BLaER1 treated with 17β-estradiol and CSF1 and Interleukin-3, amounts not matched to agents 10 nM and 100 nM (cell line): ENCODE measurements at regions not wholly inside any gene's neighbourhood (a gene's known extent, or its start where the extent isn't known, plus 50 kb on each side); places are given as distances from the start of the nearest gene placed in this dataset.
"Not testable (repeated sequence)": the region's sequence is repeated elsewhere in the genome, so short reads cannot be mapped to it uniquely, and the experiment has no call there.

ENCODE experiments used
- H3K27ac ChIP-seq, 11 experiments: shearing (Covaris generic); formaldehyde crosslinking; 2 replicates each; pipeline ENCODE4 v1.8.1; 2022
- H3K27me3 ChIP-seq, 11 experiments: shearing (Covaris generic); formaldehyde crosslinking; 2 replicates each; pipeline ENCODE4 v1.8.1; 2022
- H3K36me3 ChIP-seq, 11 experiments: shearing (Covaris generic); formaldehyde crosslinking; 2 replicates each; pipeline ENCODE4 v1.8.1; 2022
- H3K4me1 ChIP-seq, 10 experiments: shearing (Covaris generic); formaldehyde crosslinking; 2 replicates each; pipeline ENCODE4 v1.8.1; 2022
- H3K4me2 ChIP-seq, 11 experiments: shearing (Covaris generic); formaldehyde crosslinking; 2 replicates each; pipeline ENCODE4 v1.8.1; 2022
- H3K4me3 ChIP-seq, 10 experiments: shearing (Covaris generic); formaldehyde crosslinking; 2 replicates each; pipeline ENCODE4 v1.8.1; 2022
- H3K9ac ChIP-seq, 11 experiments: shearing (Covaris generic); formaldehyde crosslinking; 2 replicates each; pipeline ENCODE4 v1.8.1; 2022
- H3K9me3 ChIP-seq, 11 experiments: shearing (Covaris generic); formaldehyde crosslinking; replicated peaks in 1 of 11; 2 replicates each; pipeline ENCODE4 v1.8.1; 2022
- H4K20me1 ChIP-seq, 11 experiments: shearing (Covaris generic); formaldehyde crosslinking; 2 replicates each; pipeline ENCODE4 v1.8.1; 2022
- Cebpa-rat ChIP-seq, 11 experiments: shearing (Covaris generic); IDR thresholded peaks; 2 replicates each; pipeline ENCODE4 v1.8.1; 2022

- TF ChIP-seq Cebpa-rat (IDR thresholded peaks at IDR 0.05) = no peak
- Histone ChIP-seq H3K36me3 (no peaks in the 10 kb centered on the region), H3K4me2 (no peak overlapping the region), H3K4me3 (no peak overlapping the region), H3K27me3 (no peaks in the 10 kb centered on the region), H3K4me1 (no peaks in the 10 kb centered on the region), H3K9me3 (peaks cover 0 to 3% (median 0%) of the 10 kb centered on the region in 11 experiments; a peak in 2 of 22 replicates), H4K20me1 (no peaks in the 10 kb centered on the region), H3K9ac (no peak overlapping the region), H3K27ac (no peak overlapping the region)
Observed at GRCh38 chr6:115467726-115468125, 593.0 kb downstream of the FRK start.

- Histone ChIP-seq H3K9ac (no peak overlapping the region), H3K27me3 (no peaks in the 10 kb centered on the region), H4K20me1 (no peaks in the 10 kb centered on the region), H3K36me3 (no peaks in the 10 kb centered on the region), H3K4me3 (no peak overlapping the region), H3K4me2 (no peak overlapping the region), H3K27ac (no peak overlapping the region), H3K4me1 (no peaks in the 10 kb centered on the region), H3K9me3 (peaks cover 0 to 3% (median 0%) of the 10 kb centered on the region in 11 experiments; a peak in 2 of 22 replicates)
- TF ChIP-seq Cebpa-rat (IDR thresholded peaks at IDR 0.05) = no peak
Observed at GRCh38 chr6:115460913-115461312, 599.8 kb downstream of the FRK start.

DNA sequence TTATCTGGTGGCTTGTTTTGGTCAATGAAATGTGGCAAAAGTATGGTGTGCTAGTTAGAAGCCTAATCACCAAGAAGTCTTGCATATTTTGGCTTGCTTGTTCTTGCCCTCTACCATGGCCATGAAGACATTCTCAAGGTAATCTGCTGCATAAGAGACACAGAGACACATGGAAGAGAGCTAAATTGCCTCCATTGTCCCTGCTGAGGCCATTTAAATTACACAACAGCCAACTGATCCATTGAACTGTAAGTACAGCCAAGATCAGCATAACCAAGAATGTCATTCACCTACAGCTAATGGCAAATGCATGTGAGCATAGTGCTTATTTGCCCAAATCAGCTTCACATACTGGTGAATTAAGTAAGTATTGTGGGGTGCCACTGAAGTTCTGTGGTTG lies 603.8 kb downstream of the FRK start:
- Histone ChIP-seq H3K27ac (no peak overlapping the region), H3K4me2 (no peak overlapping the region), H3K9me3 (no peaks in the 10 kb centered on the region), H3K36me3 (no peaks in the 10 kb centered on the region), H4K20me1 (no peaks in the 10 kb centered on the region), H3K4me1 (no peaks in the 10 kb centered on the region), H3K27me3 (no peaks in the 10 kb centered on the region), H3K9ac (no peak overlapping the region), H3K4me3 (no peak overlapping the region)
- no peak for TF ChIP-seq Cebpa-rat (IDR thresholded peaks at IDR 0.05)

DNA sequence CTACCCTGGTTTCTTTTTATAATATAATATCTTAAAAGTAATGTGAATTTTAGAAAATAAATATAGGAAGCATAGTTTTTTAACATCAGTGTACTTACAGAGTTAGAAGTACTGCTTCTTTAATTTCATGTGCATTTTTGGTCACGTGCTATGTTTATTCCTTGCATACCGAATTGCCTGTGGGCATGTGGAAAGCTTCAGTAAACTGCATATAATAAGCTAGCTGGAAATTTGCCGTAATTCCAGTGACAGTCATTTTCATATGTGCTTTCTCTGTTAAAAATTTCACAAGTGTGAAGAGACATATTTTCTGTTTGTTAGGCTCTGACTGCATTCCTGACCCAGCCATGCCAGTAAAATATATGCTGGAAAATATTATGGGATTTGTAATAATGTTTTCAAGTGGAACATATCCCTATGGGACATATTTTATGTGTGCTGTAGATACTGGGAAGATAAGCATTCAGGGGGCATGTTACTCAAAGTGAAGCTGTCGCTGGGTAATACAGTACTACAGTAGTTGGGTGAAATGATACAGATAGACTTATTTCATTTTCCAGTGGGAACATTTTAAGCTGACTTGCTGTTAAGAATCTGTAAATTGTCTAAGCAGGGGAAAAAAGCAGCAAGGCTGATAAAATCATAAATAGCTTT lies 616.7 kb downstream of the FRK start:
- Histone ChIP-seq H3K4me1 (no peaks in the 10 kb centered on the region), H3K9me3 (no peaks in the 10 kb centered on the region), H3K9ac (no peak overlapping the region), H3K27ac (no peak overlapping the region), H3K4me2 (no peak overlapping the region), H3K36me3 (no peaks in the 10 kb centered on the region), H3K27me3 (no peaks in the 10 kb centered on the region), H4K20me1 (no peaks in the 10 kb centered on the region), H3K4me3 (no peak overlapping the region)
- TF ChIP-seq Cebpa-rat (IDR thresholded peaks at IDR 0.05) = no peak

GRCh38 chr6:115442323-115442722 lies 618.4 kb downstream of the FRK start:
- no peaks in the 10 kb centered on the region for H3K27me3 ChIP-seq

GRCh38 chr6:115441651-115442050 lies 619.0 kb downstream of the FRK start:
- Histone ChIP-seq H3K9ac (no peak overlapping the region), H3K27ac (no peak overlapping the region), H3K27me3 (no peaks in the 10 kb centered on the region), H3K9me3 (no peaks in the 10 kb centered on the region), H3K36me3 (no peaks in the 10 kb centered on the region), H3K4me3 (no peak overlapping the region), H3K4me1 (no peaks in the 10 kb centered on the region), H4K20me1 (no peaks in the 10 kb centered on the region), H3K4me2 (no peak overlapping the region)
- no peak for TF ChIP-seq Cebpa-rat (IDR thresholded peaks at IDR 0.05)

More at GRCh38 chr6:115442323-115442722, 618.4 kb downstream of the FRK start:
- H3K4me1 ChIP-seq = no peaks in the 10 kb centered on the region
- H4K20me1 ChIP-seq = no peaks in the 10 kb centered on the region
- no peak overlapping the region for H3K27ac ChIP-seq
- no peak overlapping the region for H3K9ac ChIP-seq
- no peak for TF ChIP-seq Cebpa-rat (IDR thresholded peaks at IDR 0.05)
- H3K36me3 ChIP-seq = no peaks in the 10 kb centered on the region
- no peaks in the 10 kb centered on the region for H3K9me3 ChIP-seq
- H3K4me2 ChIP-seq = no peak overlapping the region
- no peak overlapping the region for H3K4me3 ChIP-seq

- Histone ChIP-seq H3K27me3 (no peaks in the 10 kb centered on the region), H3K4me1 (no peaks in the 10 kb centered on the region), H3K4me2 (no peak overlapping the region), H3K9me3 (peaks cover 0 to 11% (median 6%) of the 10 kb centered on the region in 11 experiments; a peak in 7 of 22 replicates), H3K4me3 (no peak overlapping the region), H3K36me3 (no peaks in the 10 kb centered on the region), H4K20me1 (no peaks in the 10 kb centered on the region), H3K9ac (no peak overlapping the region), H3K27ac (no peak overlapping the region)
- TF ChIP-seq Cebpa-rat (IDR thresholded peaks at IDR 0.05) = no peak
Observed at GRCh38 chr6:115415378-115415777, 645.3 kb downstream of the FRK start.

DNA sequence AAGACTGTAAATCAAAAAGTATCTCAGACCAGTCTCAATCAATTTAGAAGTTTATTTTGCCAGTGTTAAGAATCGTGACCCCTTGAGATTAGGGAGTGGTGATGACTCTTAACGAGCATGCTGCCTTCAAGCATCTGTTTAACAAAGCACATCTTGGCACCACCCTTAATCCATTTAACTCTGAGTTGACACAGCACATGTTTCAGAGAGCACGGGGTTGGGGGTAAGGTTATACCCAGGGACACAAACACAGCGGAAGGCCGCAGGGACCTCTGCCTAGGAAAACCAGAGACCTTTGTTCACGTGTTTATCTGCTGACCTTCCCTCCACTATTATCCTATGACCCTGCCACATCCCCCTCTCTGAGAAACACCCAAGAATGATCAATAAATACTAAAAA lies 645.8 kb downstream of the FRK start:
- not testable (repeated sequence) for H4K20me1 ChIP-seq, H3K4me3 ChIP-seq, H3K36me3 ChIP-seq, H3K4me1 ChIP-seq, H3K27ac ChIP-seq, H3K4me2 ChIP-seq, H3K27me3 ChIP-seq, H3K9ac ChIP-seq
- peaks cover 0 to 11% (median 6%) of the 10 kb centered on the region in 11 experiments; a peak in 7 of 22 replicates for H3K9me3 ChIP-seq

- TF ChIP-seq Cebpa-rat (IDR thresholded peaks at IDR 0.05) = no peak
- H3K4me1 ChIP-seq = no peaks in the 10 kb centered on the region
- no peaks in the 10 kb centered on the region for H3K27me3 ChIP-seq
- H3K9ac ChIP-seq = no peak overlapping the region
- no peak overlapping the region for H3K4me2 ChIP-seq
- H3K9me3 ChIP-seq = peaks cover 0 to 4% (median under 1%) of the 10 kb centered on the region in 11 experiments; a peak in 4 of 22 replicates
- no peaks in the 10 kb centered on the region for H4K20me1 ChIP-seq
- H3K4me3 ChIP-seq = no peak overlapping the region
- H3K27ac ChIP-seq = no peak overlapping the region
- no peaks in the 10 kb centered on the region for H3K36me3 ChIP-seq
Observed at GRCh38 chr6:115411756-115412155, 648.9 kb downstream of the FRK start.

- Histone ChIP-seq H3K36me3 (no peaks in the 10 kb centered on the region), H4K20me1 (no peaks in the 10 kb centered on the region), H3K4me3 (no peak overlapping the region), H3K4me1 (no peaks in the 10 kb centered on the region), H3K9ac (no peak overlapping the region), H3K27ac (no peak overlapping the region), H3K4me2 (no peak overlapping the region), H3K9me3 (peaks cover 0 to 9% (median 0%) of the 10 kb centered on the region in 11 experiments; a peak in 3 of 22 replicates), H3K27me3 (no peaks in the 10 kb centered on the region)
- TF ChIP-seq Cebpa-rat (IDR thresholded peaks at IDR 0.05) = no peak
Observed at GRCh38 chr6:115404446-115404845, 656.2 kb downstream of the FRK start.
